ENCODE measurements at regions not wholly inside any gene's neighbourhood (a gene's known extent, or its start where the extent isn't known, plus 50 kb on each side); places are given as distances from the start of the nearest gene placed in this dataset.
"Not testable (repeated sequence)": the region's sequence is repeated elsewhere in the genome, so short reads cannot be mapped to it uniquely, and the experiment has no call there.

GRCh38 chr1:79705218-79705617 lies 698.7 kb upstream of the ADGRL4 start:
- DNase-seq (ENCODE audit: low spot score) = no peak
- no peak for TF ChIP-seq CTCF (IDR thresholded peaks at IDR 0.05; ENCODE audit: extremely low read depth, missing control alignments)

- no peak for TF ChIP-seq CTCF (IDR thresholded peaks at IDR 0.05; ENCODE audit: extremely low read depth, missing control alignments)
- no peak for DNase-seq (ENCODE audit: low spot score)
Observed at GRCh38 chr1:79704067-79704466, 697.5 kb upstream of the ADGRL4 start.

GRCh38 chr1:79702336-79702999 lies 695.9 kb upstream of the ADGRL4 start:
- DNase-seq (ENCODE audit: low spot score) = not testable (repeated sequence)

GRCh38 chr1:79695138-79695537 lies 688.6 kb upstream of the ADGRL4 start:
- DNase-seq (ENCODE audit: low spot score) = no peak
- no peak for TF ChIP-seq CTCF (IDR thresholded peaks at IDR 0.05; ENCODE audit: extremely low read depth, missing control alignments)

- DNase-seq (ENCODE audit: low spot score) = no peak
- TF ChIP-seq CTCF (IDR thresholded peaks at IDR 0.05; ENCODE audit: extremely low read depth, missing control alignments) = no peak
Observed at GRCh38 chr1:79694241-79694640, 687.7 kb upstream of the ADGRL4 start.

GRCh38 chr1:79693441-79694114 lies 687.0 kb upstream of the ADGRL4 start:
- TF ChIP-seq CTCF (IDR thresholded peaks at IDR 0.05; ENCODE audit: extremely low read depth, missing control alignments) = no peak
- no peak for DNase-seq (ENCODE audit: low spot score)

- no peak for DNase-seq (ENCODE audit: low spot score)
- no peak for TF ChIP-seq CTCF (IDR thresholded peaks at IDR 0.05; ENCODE audit: extremely low read depth, missing control alignments)
Observed at GRCh38 chr1:79692519-79692918, 686.0 kb upstream of the ADGRL4 start.

GRCh38 chr1:79688932-79689331 lies 682.4 kb upstream of the ADGRL4 start:
- no peak for TF ChIP-seq CTCF (IDR thresholded peaks at IDR 0.05; ENCODE audit: extremely low read depth, missing control alignments)
- no peak for DNase-seq (ENCODE audit: low spot score)
